GM23248 (cell line): ENCODE measurements at regions not wholly inside any gene's neighbourhood (a gene's known extent, or its start where the extent isn't known, plus 50 kb on each side); places are given as distances from the start of the nearest gene placed in this dataset.
"Not testable (repeated sequence)": the region's sequence is repeated elsewhere in the genome, so short reads cannot be mapped to it uniquely, and the experiment has no call there.

ENCODE experiments used
- DNase-seq: peaks from one replicate; pipeline ENCODE4 v3.0.0-alpha.2; 2015
- H2AFZ ChIP-seq: fragments of 200-600 bp; sonication (generic); 2 replicates; pipeline ENCODE4 v1.6.1; 2016; ENCODE audit warnings: antibody characterized with exemption
- H3F3A ChIP-seq: fragments of 200-600 bp; sonication (generic); 2 replicates; pipeline ENCODE4 v1.6.1; 2016; ENCODE audit warnings: mild to moderate bottlenecking, antibody characterized with exemption, mixed run types; ENCODE audit not compliant: insufficient read depth
- H3K27ac ChIP-seq: fragments of 200-600 bp; sonication (generic); 2 replicates; pipeline ENCODE4 v1.5.1; 2016; ENCODE audit warnings: mild to moderate bottlenecking
- H3K27me3 ChIP-seq: fragments of 200-600 bp; sonication (generic); replicated peaks from 2 replicates; pipeline ENCODE4 v1.6.1; 2016; ENCODE audit warnings: mild to moderate bottlenecking; ENCODE audit not compliant: insufficient read depth
- H3K36me3 ChIP-seq: fragments of 200-600 bp; sonication (generic); 2 replicates; pipeline ENCODE4 v1.6.1; 2016; ENCODE audit warnings: low read depth, mild to moderate bottlenecking
- H3K4me1 ChIP-seq: fragments of 200-600 bp; sonication (generic); 2 replicates; pipeline ENCODE4 v1.6.1; 2016; ENCODE audit warnings: mild to moderate bottlenecking; ENCODE audit not compliant: insufficient read depth
- H3K4me2 ChIP-seq: fragments of 200-600 bp; sonication (generic); one replicate; pipeline ENCODE4 v1.6.1; 2016; ENCODE audit warnings: mild to moderate bottlenecking; ENCODE audit not compliant: unreplicated experiment
- H3K4me3 ChIP-seq: fragments of 200-600 bp; sonication (generic); 2 replicates; pipeline ENCODE4 v1.5.1; 2016; ENCODE audit warnings: mild to moderate bottlenecking
- H3K79me2 ChIP-seq: fragments of 200-600 bp; sonication (generic); 2 replicates; pipeline ENCODE4 v1.6.1; 2016; ENCODE audit warnings: mild to moderate bottlenecking; ENCODE audit not compliant: insufficient read depth
- H3K9ac ChIP-seq: fragments of 200-600 bp; sonication (generic); 2 replicates; pipeline ENCODE4 v1.6.1; 2016; ENCODE audit warnings: mild to moderate bottlenecking
- H3K9me2 ChIP-seq: fragments of 200-600 bp; sonication (generic); 2 replicates; pipeline ENCODE4 v1.6.1; 2016; ENCODE audit warnings: mixed run types, mild to moderate bottlenecking, moderate library complexity; ENCODE audit not compliant: insufficient read depth
- H3K9me3 ChIP-seq: fragments of 200-600 bp; sonication (generic); one replicate; pipeline ENCODE4 v1.6.1; 2017; ENCODE audit warnings: low read depth
- H4K20me1 ChIP-seq: fragments of 200-600 bp; sonication (generic); 2 replicates; pipeline ENCODE4 v1.6.0; 2016; ENCODE audit not compliant: insufficient read depth
- EZH2 ChIP-seq: fragments of 200-600 bp; sonication (generic); IDR thresholded peaks from 2 replicates; pipeline ENCODE4 v1.6.1; 2018; ENCODE audit warnings: antibody characterized with exemption, mild to moderate bottlenecking; ENCODE audit not compliant: insufficient read depth, poor library complexity, severe bottlenecking
- EZH2phosphoT487 ChIP-seq: fragments of 200-600 bp; sonication (generic); IDR thresholded peaks from 2 replicates; pipeline ENCODE4 v1.6.1; 2018; ENCODE audit warnings: antibody characterized with exemption, moderate library complexity, mild to moderate bottlenecking, low read depth; ENCODE audit not compliant: insufficient read depth
- WGBS, 2 experiments: methylation state at CpG; one replicate each; pipeline ENCODE4 v1.1.6; 2015 to 2017; ENCODE audit warnings: low lambda C conversion rate in 2 of 2, low coverage in 1 of 2; ENCODE audit errors: missing lambda C conversion rate in 2 of 2; 5-methylcytosine and 5-hydroxymethylcytosine counted together
- in situ Hi-C: fragments of 300-500 bp; cut with MboI; formaldehyde crosslinking; loops from 2 replicates; pipeline ENCODE4 v1.15.0; 2020

- DNase-seq: peak; percentile 85
- WGBS, 2 experiments: 89% methylated on average over 5 of the region's 5 CpGs
Measured at GRCh38 chr17:30586818-30587595, 109.8 kb downstream of the GOSR1 start.

DNA sequence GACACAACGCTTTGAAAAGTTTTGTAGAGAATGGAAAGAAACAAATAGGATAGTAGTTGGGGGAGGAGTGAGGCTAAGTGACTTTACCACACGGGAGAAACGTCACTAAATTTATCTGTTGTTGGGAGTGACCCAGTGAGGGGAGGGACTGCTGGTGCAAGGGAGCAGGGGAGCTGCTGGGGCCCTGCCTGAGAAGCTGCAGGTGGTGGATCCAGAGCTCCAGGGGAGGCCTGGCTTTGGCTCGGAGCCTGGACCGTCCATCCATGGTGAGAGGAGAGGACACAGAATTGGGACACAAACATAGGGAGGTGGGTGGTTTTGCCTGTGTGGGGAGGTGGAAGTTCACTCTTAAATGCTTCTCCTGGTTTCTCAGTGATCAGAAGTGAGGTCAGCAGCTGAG is 107.6 kb downstream of the GOSR1 start:
- Histone ChIP-seq H3K36me3 (no peaks in the 10 kb centered on the region), H3K9me2 (no peaks in the 10 kb centered on the region), H4K20me1 (no peaks in the 10 kb centered on the region), H2AFZ (no peak overlapping the region), H3K9me3 (no peaks in the 10 kb centered on the region), H3K27me3 (no peaks in the 10 kb centered on the region), H3K79me2 (no peaks in the 10 kb centered on the region), H3K4me2 (no peak overlapping the region), H3K27ac (no peak overlapping the region), H3K4me3 (no peak overlapping the region), H3F3A (no peaks in the 10 kb centered on the region), H3K4me1 (peaks cover 4% of the 10 kb centered on the region), H3K9ac (no peak overlapping the region)
- WGBS, 2 experiments: 49 to 58% methylated on average over 5 of the region's 5 CpGs
- no peak for DNase-seq
- TF ChIP-seq EZH2phosphoT487 (no peak), EZH2 (no peak)
- in situ Hi-C loops: no loop called here

More at GRCh38 chr17:30586818-30587595, 109.8 kb downstream of the GOSR1 start:
- Histone ChIP-seq H3K4me2 (no peak overlapping the region), H3K79me2 (no peaks in the 10 kb centered on the region), H3K9me2 (no peaks in the 10 kb centered on the region), H3K27me3 (no peaks in the 10 kb centered on the region), H3F3A (no peaks in the 10 kb centered on the region), H3K4me3 (no peak overlapping the region), H3K9me3 (no peaks in the 10 kb centered on the region), H3K9ac (no peak overlapping the region), H4K20me1 (no peaks in the 10 kb centered on the region), H3K27ac (peak overlapping the region; percentile 60), H2AFZ (peak overlapping the region; percentile 10; the same call in 1 of the 2 replicates), H3K36me3 (no peaks in the 10 kb centered on the region), H3K4me1 (peaks cover 9% of the 10 kb centered on the region)
- in situ Hi-C loops: no loop called here
- TF ChIP-seq EZH2 (no peak), EZH2phosphoT487 (no peak)

- Histone ChIP-seq H4K20me1 (no peaks in the 10 kb centered on the region), H3K27ac (no peak overlapping the region), H3K4me3 (no peak overlapping the region), H3K9ac (no peak overlapping the region), H3F3A (no peaks in the 10 kb centered on the region), H3K36me3 (no peaks in the 10 kb centered on the region), H3K27me3 (no peaks in the 10 kb centered on the region), H3K9me3 (no peaks in the 10 kb centered on the region), H3K9me2 (no peaks in the 10 kb centered on the region), H2AFZ (no peak overlapping the region), H3K4me2 (no peak overlapping the region), H3K79me2 (no peaks in the 10 kb centered on the region), H3K4me1 (no peaks in the 10 kb centered on the region)
- 94 to 97% methylated on average over 2 of the region's 2 CpGs for WGBS, 2 experiments
- peak; percentile 28 for DNase-seq
- TF ChIP-seq EZH2 (no peak), EZH2phosphoT487 (no peak)
- in situ Hi-C loops: no loop called here
Measured at GRCh38 chr17:30580916-30581315, 103.7 kb downstream of the GOSR1 start.

GRCh38 chr17:30579610-30580315 is 102.6 kb downstream of the GOSR1 start:
- Histone ChIP-seq H3K4me1 (no peaks in the 10 kb centered on the region), H4K20me1 (no peaks in the 10 kb centered on the region), H3K79me2 (no peaks in the 10 kb centered on the region), H3K9me2 (no peaks in the 10 kb centered on the region), H3K9me3 (no peaks in the 10 kb centered on the region), H3K4me2 (no peak overlapping the region), H3K36me3 (no peaks in the 10 kb centered on the region), H3K27me3 (no peaks in the 10 kb centered on the region), H3K9ac (no peak overlapping the region), H3K4me3 (no peak overlapping the region), H2AFZ (no peak overlapping the region), H3F3A (no peaks in the 10 kb centered on the region), H3K27ac (no peak overlapping the region)
- TF ChIP-seq EZH2phosphoT487: no peak
- no peak for TF ChIP-seq EZH2
- in situ Hi-C loops: no loop called here
- DNase-seq: peak; percentile 47
- 60 to 67% methylated on average over 5 of the region's 5 CpGs for WGBS, 2 experiments

GRCh38 chr17:30578015-30578717 is 101.0 kb downstream of the GOSR1 start:
- H4K20me1 ChIP-seq, H3F3A ChIP-seq, H3K9me2 ChIP-seq, H3K79me2 ChIP-seq, in situ Hi-C loops, H3K4me3 ChIP-seq, H3K9ac ChIP-seq, H3K27ac ChIP-seq, H3K4me2 ChIP-seq, H3K9me3 ChIP-seq, H3K4me1 ChIP-seq, H2AFZ ChIP-seq, H3K36me3 ChIP-seq, H3K27me3 ChIP-seq, DNase-seq: not testable (repeated sequence)
- 75 to 77% methylated on average over 9 of the region's 9 CpGs for WGBS, 2 experiments
